PFSK-1 (cell line): ENCODE measurements at regions not wholly inside any gene's neighbourhood (a gene's known extent, or its start where the extent isn't known, plus 50 kb on each side); places are given as distances from the start of the nearest gene placed in this dataset.

Source experiments
- FOXP2 ChIP-seq: optimal IDR thresholded peaks from 2 replicates; pipeline ENCODE3; 2011; ENCODE audit warnings: borderline replicate concordance, control low read depth, inconsistent platforms; ENCODE audit not compliant: insufficient read depth; ENCODE audit errors: extremely low read length, extremely low read depth
- POLR2AphosphoS5 ChIP-seq: IDR thresholded peaks from 2 replicates; pipeline ENCODE4 v1.6.1; 2012; ENCODE audit warnings: low read depth, mild to moderate bottlenecking, control low read depth, low read length, moderate library complexity
- REST ChIP-seq, 2 experiments: IDR thresholded peaks; 2 replicates each; pipeline versions ENCODE4 v1.6.1 to v1.8.0; 2011 to 2012; ENCODE audit warnings: low read depth in 2 of 2, low read length in 2 of 2, control low read depth in 1 of 2, inconsistent platforms in 1 of 2, mild to moderate bottlenecking in 1 of 2, moderate library complexity in 1 of 2; ENCODE audit not compliant: insufficient read depth in 1 of 2
- SIN3A ChIP-seq: IDR thresholded peaks from 2 replicates; pipeline ENCODE4 v1.6.1; 2012; ENCODE audit warnings: mild to moderate bottlenecking, low read length, moderate library complexity, borderline replicate concordance; ENCODE audit not compliant: insufficient read depth
- TAF1 ChIP-seq: IDR thresholded peaks from 2 replicates; pipeline ENCODE4 v1.6.1; 2012; ENCODE audit warnings: low read length, control low read depth, borderline replicate concordance; ENCODE audit not compliant: insufficient read depth

DNA sequence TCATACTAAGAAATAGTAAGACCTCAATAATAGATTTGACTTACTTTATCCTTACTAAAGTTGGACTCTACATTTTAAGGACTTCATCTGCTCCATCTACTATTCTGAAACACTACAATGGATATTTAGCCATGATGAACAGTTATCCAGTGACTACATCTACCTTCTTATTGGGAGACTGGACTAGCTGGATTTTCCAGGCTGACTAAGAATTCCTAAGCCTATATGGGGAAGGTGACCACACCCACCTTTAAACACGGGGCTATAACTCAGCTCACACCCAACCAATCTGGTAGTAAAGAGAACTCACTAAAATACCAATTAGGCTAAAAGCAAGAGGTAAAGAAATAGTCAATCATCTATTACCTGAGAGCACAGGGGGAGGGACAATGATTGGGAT is 1438.4 kb downstream of the TECRL start:
- no peak for TF ChIP-seq POLR2AphosphoS5
- TF ChIP-seq TAF1 = no peak
- no peak for TF ChIP-seq REST (IDR thresholded peaks at IDR 0.05; ENCODE audit: insufficient read depth in 1 of 2, low read depth in 2 of 2, low read length in 2 of 2)
- no peak for TF ChIP-seq SIN3A
- TF ChIP-seq FOXP2 = no peak

GRCh38 chr4:62960415-62960814 is 1448.8 kb downstream of the TECRL start:
- TF ChIP-seq POLR2AphosphoS5 = no peak
- TF ChIP-seq FOXP2 = no peak

GRCh38 chr4:62953752-62954151 is 1455.5 kb downstream of the TECRL start:
- no peak for TF ChIP-seq SIN3A
- TF ChIP-seq POLR2AphosphoS5 = no peak
- no peak for TF ChIP-seq REST (IDR thresholded peaks at IDR 0.05; ENCODE audit: insufficient read depth in 1 of 2, low read depth in 2 of 2, low read length in 2 of 2)
- TF ChIP-seq TAF1 = no peak
- no peak for TF ChIP-seq FOXP2

DNA sequence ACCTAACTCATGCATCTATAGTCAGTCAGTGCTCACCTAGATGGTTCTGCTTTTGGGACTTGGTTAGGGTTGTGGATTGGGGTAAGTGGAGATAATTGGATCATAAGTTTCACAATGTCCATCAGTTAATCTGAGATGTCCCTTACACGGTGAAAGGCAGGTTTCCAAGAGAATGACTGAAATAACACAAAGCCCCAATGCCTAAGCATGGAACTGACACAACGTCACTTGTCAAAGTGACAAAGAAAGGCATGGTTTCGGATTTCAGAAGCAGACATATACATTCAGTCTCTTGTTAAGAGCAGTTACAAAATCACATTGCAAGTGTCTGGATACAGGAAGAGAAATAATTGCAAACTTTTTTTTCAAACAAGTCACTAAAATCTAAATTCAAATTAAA is 1456.9 kb downstream of the TECRL start:
- TF ChIP-seq FOXP2 (no peak), TAF1 (no peak), POLR2AphosphoS5 (no peak), SIN3A (no peak), REST (IDR thresholded peaks at IDR 0.05; ENCODE audit: insufficient read depth in 1 of 2, low read depth in 2 of 2, low read length in 2 of 2) (no peak)

DNA sequence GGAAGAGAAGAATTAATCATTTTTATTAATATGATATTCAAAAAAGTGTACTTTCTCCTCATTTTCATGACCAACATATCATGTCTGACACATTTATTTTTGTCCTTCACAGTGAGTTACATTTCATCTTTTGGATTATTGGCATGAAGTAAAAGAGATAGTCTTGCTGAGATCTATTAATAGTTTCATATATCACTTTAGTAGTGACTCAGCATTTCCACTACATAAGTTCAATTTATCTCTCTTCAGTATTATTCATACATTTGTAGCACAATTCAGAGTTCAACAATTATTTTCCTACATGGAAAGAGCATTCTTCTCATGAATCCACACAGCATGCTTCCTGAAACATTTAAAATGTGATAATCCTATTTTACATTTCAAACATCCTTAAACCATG is 1461.1 kb downstream of the TECRL start:
- TF ChIP-seq SIN3A = no peak
- TF ChIP-seq TAF1 = no peak
- no peak for TF ChIP-seq FOXP2
- TF ChIP-seq POLR2AphosphoS5 = no peak
- TF ChIP-seq REST (IDR thresholded peaks at IDR 0.05; ENCODE audit: insufficient read depth in 1 of 2, low read depth in 2 of 2, low read length in 2 of 2) = no peak
